ENCODE measurements at regions not wholly inside any gene's neighbourhood (a gene's known extent, or its start where the extent isn't known, plus 50 kb on each side); places are given as distances from the start of the nearest gene placed in this dataset.

GRCh38 chr4:18582841-18583240, 561.3 kb upstream of the LCORL start:
- no peaks in the 10 kb centered on the region for H3K36me3 Mint-ChIP-seq (ENCODE audit: insufficient read depth, unreplicated experiment)
- no peaks in the 10 kb centered on the region for H3K27me3 Mint-ChIP-seq (ENCODE audit: insufficient read depth, unreplicated experiment)
- Histone ChIP-seq H3K9me3 (no peaks in the 10 kb centered on the region), H3K4me1 (no peaks in the 10 kb centered on the region), H3K36me3 (ENCODE audit: control insufficient read depth, insufficient read depth, low read length) (no peaks in the 10 kb centered on the region), H3K4me3 (ENCODE audit: low read depth, low read length) (no peak overlapping the region), H3K27me3 (replicated peaks; ENCODE audit: control insufficient read depth, insufficient read depth, low read length) (no peaks in the 10 kb centered on the region; the same call in 1 of the 2 replicates)
- no peak overlapping the region for H3K4me3 Mint-ChIP-seq (ENCODE audit: unreplicated experiment)
- H3K27ac Mint-ChIP-seq (ENCODE audit: unreplicated experiment), result no peak overlapping the region
- POLR2A ChIA-PET, result no interaction called here
- BruUV-seq (replicated peaks), result no TSS peak
- DNase-seq, result no peak
- TF ChIP-seq CTCF (IDR thresholded peaks at IDR 0.05; ENCODE audit: insufficient read depth in 1 of 2, low read depth in 1 of 2, low read length in 1 of 2, severe bottlenecking in 1 of 2, unreplicated experiment in 1 of 2), result no peak
- no peaks in the 10 kb centered on the region for H3K9me3 Mint-ChIP-seq (ENCODE audit: unreplicated experiment)
- no peaks in the 10 kb centered on the region for H3K4me1 Mint-ChIP-seq (ENCODE audit: low read depth, unreplicated experiment)
- intact Hi-C loops (cut with micrococcal nuclease; ENCODE audit: unreplicated experiment), result no loop called here
- CTCF ChIA-PET, result no interaction called here

- Mint-ChIP-seq H3K4me3 (ENCODE audit: unreplicated experiment) (no peak overlapping the region), H3K27ac (ENCODE audit: unreplicated experiment) (no peak overlapping the region), H3K9me3 (ENCODE audit: unreplicated experiment) (no peaks in the 10 kb centered on the region), H3K4me1 (ENCODE audit: low read depth, unreplicated experiment) (no peaks in the 10 kb centered on the region), H3K36me3 (ENCODE audit: insufficient read depth, unreplicated experiment) (no peaks in the 10 kb centered on the region), H3K27me3 (ENCODE audit: insufficient read depth, unreplicated experiment) (peaks cover 4% of the 10 kb centered on the region)
- no peak for DNase-seq
- POLR2A ChIA-PET, result no interaction called here
- intact Hi-C loops (cut with micrococcal nuclease; ENCODE audit: unreplicated experiment), result no loop called here
- no peaks in the 10 kb centered on the region for H3K4me1 ChIP-seq
- no peak overlapping the region for H3K4me3 ChIP-seq (ENCODE audit: low read depth, low read length)
- H3K27me3 ChIP-seq (replicated peaks; ENCODE audit: control insufficient read depth, insufficient read depth, low read length), result no peaks in the 10 kb centered on the region; the same call in 1 of the 2 replicates
- CTCF ChIA-PET, result no interaction called here
- no peaks in the 10 kb centered on the region for H3K9me3 ChIP-seq
- no TSS peak for BruUV-seq (replicated peaks)
- TF ChIP-seq CTCF (IDR thresholded peaks at IDR 0.05; ENCODE audit: insufficient read depth in 1 of 2, low read depth in 1 of 2, low read length in 1 of 2, severe bottlenecking in 1 of 2, unreplicated experiment in 1 of 2), result no peak
- H3K36me3 ChIP-seq (ENCODE audit: control insufficient read depth, insufficient read depth, low read length), result no peaks in the 10 kb centered on the region
Observed at GRCh38 chr4:18578307-18578706, 556.8 kb upstream of the LCORL start.

GRCh38 chr4:18572481-18572880, 550.9 kb upstream of the LCORL start:
- H3K27ac Mint-ChIP-seq (ENCODE audit: unreplicated experiment), result no peak overlapping the region
- H3K36me3 Mint-ChIP-seq (ENCODE audit: insufficient read depth, unreplicated experiment), result no peaks in the 10 kb centered on the region
- POLR2A ChIA-PET, result no interaction called here
- TF ChIP-seq CTCF (IDR thresholded peaks at IDR 0.05; ENCODE audit: insufficient read depth in 1 of 2, low read depth in 1 of 2, low read length in 1 of 2, severe bottlenecking in 1 of 2, unreplicated experiment in 1 of 2), result no peak
- H3K9me3 ChIP-seq, result no peaks in the 10 kb centered on the region; the same call in 1 of the 2 replicates
- CTCF ChIA-PET, result no interaction called here
- H3K27me3 Mint-ChIP-seq (ENCODE audit: insufficient read depth, unreplicated experiment), result peaks cover 4% of the 10 kb centered on the region
- H3K4me1 ChIP-seq, result peaks cover 11% of the 10 kb centered on the region
- H3K27me3 ChIP-seq (replicated peaks; ENCODE audit: control insufficient read depth, insufficient read depth, low read length), result no peaks in the 10 kb centered on the region
- no peaks in the 10 kb centered on the region for H3K36me3 ChIP-seq (ENCODE audit: control insufficient read depth, insufficient read depth, low read length)
- H3K4me3 ChIP-seq (ENCODE audit: low read depth, low read length), result no peak overlapping the region
- intact Hi-C loops (cut with micrococcal nuclease; ENCODE audit: unreplicated experiment), result no loop called here
- H3K4me1 Mint-ChIP-seq (ENCODE audit: low read depth, unreplicated experiment), result peaks cover 9% of the 10 kb centered on the region
- H3K9me3 Mint-ChIP-seq (ENCODE audit: unreplicated experiment), result no peaks in the 10 kb centered on the region
- DNase-seq, result no peak
- BruUV-seq (replicated peaks), result no TSS peak
- no peak overlapping the region for H3K4me3 Mint-ChIP-seq (ENCODE audit: unreplicated experiment)

All from Caco-2 (cell line).